ENCODE measurements at regions not wholly inside any gene's neighbourhood (a gene's known extent, or its start where the extent isn't known, plus 50 kb on each side); places are given as distances from the start of the nearest gene placed in this dataset.

DNA sequence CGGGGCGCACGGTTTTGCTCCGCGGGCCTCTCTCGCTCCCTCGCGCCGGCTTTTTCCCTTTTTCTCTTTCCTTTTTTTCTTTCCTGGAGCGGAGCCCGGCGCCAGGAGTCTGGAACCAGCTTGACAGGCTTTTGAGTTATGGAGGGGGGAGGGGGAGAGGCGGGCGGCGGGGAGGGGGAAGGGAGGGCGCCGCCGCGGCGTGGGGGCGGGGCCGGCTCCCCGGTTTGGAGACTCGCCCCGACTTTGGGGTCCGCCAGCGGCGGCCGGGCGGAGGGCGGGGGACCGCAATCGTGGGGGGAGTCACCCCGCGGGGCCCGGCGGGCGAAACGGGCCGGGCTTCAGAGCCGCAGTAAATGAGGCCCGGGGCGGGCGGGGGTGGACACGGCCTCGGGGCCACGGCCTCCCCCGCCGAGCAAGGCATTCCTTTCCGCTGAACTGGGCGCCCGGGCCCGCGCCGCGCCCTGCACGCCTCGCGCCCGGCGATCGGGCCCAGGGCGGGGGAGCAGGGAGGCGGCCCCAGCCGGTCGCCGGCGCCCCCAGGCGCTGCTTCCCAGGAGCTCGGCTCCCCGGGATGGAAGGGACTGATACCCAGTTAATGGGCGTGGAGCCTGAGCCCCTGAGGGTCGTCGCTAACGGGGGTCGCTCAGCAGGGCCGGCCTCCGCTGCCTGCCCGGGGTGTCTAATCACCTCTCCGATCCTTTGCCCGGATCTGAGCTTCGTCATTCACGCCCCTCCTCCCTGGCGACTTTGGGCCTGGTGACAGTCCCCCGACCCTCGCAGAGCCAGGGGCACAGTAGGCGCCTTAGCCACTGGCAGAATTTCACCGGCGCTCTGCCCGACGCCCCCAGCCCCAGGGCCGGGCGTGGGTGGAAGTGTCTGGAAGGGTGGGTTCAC is 138.1 kb downstream of the C9orf50 start:
- Histone ChIP-seq H3K4me3 (ENCODE audit: insufficient read depth, low read depth, low read length, poor library complexity, severe bottlenecking) (peak overlapping the region; percentile 44), H3K9me3 (ENCODE audit: control insufficient read depth, low read length) (no peaks in the 10 kb centered on the region), H3K27me3 (replicated peaks; ENCODE audit: control insufficient read depth, insufficient read depth, low read length, poor library complexity, severe bottlenecking) (no peaks in the 10 kb centered on the region), H3K36me3 (ENCODE audit: control insufficient read depth, insufficient read depth, low read length) (no peaks in the 10 kb centered on the region), H3K27ac (ENCODE audit: insufficient read depth, low read length, poor library complexity, severe bottlenecking) (peak overlapping the region; percentile 72), H3K4me1 (ENCODE audit: control insufficient read depth, insufficient read depth, low read length, poor library complexity, severe bottlenecking) (peaks cover 32% of the 10 kb centered on the region)
- no peak for DNase-seq

DNA sequence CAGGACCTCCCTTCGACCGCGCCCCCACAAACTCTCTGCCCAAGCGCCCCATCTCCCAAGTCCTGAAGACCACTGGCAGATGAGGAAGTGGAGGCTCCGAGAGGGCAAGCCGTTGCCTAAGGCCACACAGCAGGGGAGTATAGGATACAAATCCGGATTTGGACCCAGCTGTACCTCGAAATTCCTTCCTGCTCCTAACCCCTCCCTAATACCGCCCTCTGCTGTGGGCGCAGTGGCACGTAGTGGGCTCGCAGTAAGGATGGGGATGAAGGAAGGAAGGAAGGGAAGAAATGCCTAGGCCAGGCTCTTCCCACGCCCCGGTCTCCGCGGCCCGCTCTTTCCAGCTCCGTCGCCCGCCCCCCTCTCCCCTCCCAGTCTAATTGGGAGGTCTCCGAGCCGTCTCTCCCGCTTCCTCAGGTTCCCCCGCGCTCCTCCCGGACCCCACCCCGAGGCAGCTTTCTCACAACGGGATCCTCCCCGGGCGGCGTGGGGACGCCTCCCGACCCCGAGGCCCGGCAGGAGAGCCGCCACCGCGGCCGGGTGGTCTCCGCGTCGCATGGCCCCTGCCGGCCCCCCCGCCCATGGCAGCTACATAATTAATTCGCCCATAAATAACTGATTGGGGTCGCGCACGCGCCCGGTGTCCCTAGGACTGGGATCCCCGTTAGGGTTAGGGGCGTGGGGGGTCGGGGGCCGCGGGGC is 138.9 kb downstream of the C9orf50 start:
- H3K4me1 ChIP-seq (ENCODE audit: control insufficient read depth, insufficient read depth, low read length, poor library complexity, severe bottlenecking), result peaks cover 24% of the 10 kb centered on the region
- peak overlapping the region; percentile 44 for H3K4me3 ChIP-seq (ENCODE audit: insufficient read depth, low read depth, low read length, poor library complexity, severe bottlenecking)
- DNase-seq, result no peak
- no peak overlapping the region for H3K27ac ChIP-seq (ENCODE audit: insufficient read depth, low read length, poor library complexity, severe bottlenecking)
- no peaks in the 10 kb centered on the region for H3K36me3 ChIP-seq (ENCODE audit: control insufficient read depth, insufficient read depth, low read length)
- H3K9me3 ChIP-seq (ENCODE audit: control insufficient read depth, low read length), result no peaks in the 10 kb centered on the region
- H3K27me3 ChIP-seq (replicated peaks; ENCODE audit: control insufficient read depth, insufficient read depth, low read length, poor library complexity, severe bottlenecking), result no peaks in the 10 kb centered on the region

DNA sequence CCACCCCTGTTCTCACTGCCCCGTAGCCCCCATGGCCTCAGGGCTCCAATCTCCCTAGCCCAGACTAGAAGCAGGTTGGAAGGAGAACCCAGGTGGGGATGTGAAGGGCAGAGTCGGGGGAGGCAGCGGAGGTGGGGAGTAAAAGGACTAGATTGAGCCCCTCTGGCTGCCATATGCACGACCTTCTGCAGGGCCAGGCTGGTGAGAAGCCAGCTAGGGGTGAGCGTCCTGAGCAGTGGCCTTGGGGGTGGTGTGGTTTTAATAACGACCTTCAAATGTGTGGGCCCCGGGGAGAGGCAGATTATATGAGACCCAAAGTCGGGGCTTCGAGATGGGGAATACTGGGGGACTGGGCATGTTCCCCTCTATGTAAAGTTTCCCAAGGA is 139.5 kb downstream of the C9orf50 start:
- no peak overlapping the region for H3K4me3 ChIP-seq (ENCODE audit: insufficient read depth, low read depth, low read length, poor library complexity, severe bottlenecking)
- H3K4me1 ChIP-seq (ENCODE audit: control insufficient read depth, insufficient read depth, low read length, poor library complexity, severe bottlenecking), result peaks cover 20% of the 10 kb centered on the region
- H3K27me3 ChIP-seq (replicated peaks; ENCODE audit: control insufficient read depth, insufficient read depth, low read length, poor library complexity, severe bottlenecking), result no peaks in the 10 kb centered on the region
- no peak overlapping the region for H3K27ac ChIP-seq (ENCODE audit: insufficient read depth, low read length, poor library complexity, severe bottlenecking)
- H3K36me3 ChIP-seq (ENCODE audit: control insufficient read depth, insufficient read depth, low read length), result no peaks in the 10 kb centered on the region
- H3K9me3 ChIP-seq (ENCODE audit: control insufficient read depth, low read length), result no peaks in the 10 kb centered on the region
- DNase-seq, result no peak

DNA sequence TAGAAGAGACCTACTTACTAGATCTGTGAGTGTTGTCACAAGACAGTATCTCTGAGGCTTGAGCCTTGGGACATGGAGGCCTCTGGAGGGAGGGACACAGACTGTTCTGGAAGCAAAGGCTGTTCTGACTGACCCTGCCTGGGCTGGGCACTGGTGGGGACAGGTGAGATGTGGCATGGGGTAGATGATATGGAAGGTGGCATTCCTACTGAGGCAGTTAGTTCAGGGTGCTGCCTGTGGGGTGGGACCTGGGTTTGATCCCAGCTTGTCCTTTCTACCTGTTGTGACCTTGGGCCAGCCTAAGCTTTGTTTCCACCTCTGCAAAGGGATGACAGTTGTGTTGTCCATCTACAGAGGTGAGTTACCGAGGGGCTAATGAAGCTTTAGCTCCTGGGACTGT is 140.2 kb downstream of the C9orf50 start:
- Histone ChIP-seq H3K27ac (ENCODE audit: insufficient read depth, low read length, poor library complexity, severe bottlenecking) (no peak overlapping the region), H3K4me1 (ENCODE audit: control insufficient read depth, insufficient read depth, low read length, poor library complexity, severe bottlenecking) (peaks cover 20% of the 10 kb centered on the region)

DNA sequence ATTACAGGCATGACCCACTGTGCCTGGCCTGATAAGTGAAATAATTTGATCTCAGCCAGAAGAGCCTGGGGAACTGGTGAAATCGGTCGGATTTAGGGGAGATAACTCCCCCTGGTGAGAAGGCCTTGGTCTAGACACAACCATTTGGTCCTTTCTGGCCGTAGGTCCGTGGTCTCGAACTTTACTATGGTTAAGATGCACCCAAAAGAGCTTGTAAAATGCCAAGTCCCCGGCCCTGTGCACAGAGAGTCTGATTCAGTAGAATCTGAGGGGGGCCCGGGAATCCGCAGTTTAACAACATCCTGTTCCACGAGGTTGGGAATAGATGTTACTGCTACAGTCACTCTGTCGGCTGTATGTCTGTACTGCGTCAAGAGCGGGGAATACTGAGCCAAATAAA is 140.7 kb downstream of the C9orf50 start:
- Histone ChIP-seq H3K4me3 (ENCODE audit: insufficient read depth, low read depth, low read length, poor library complexity, severe bottlenecking) (no peak overlapping the region), H3K27me3 (replicated peaks; ENCODE audit: control insufficient read depth, insufficient read depth, low read length, poor library complexity, severe bottlenecking) (no peaks in the 10 kb centered on the region), H3K4me1 (ENCODE audit: control insufficient read depth, insufficient read depth, low read length, poor library complexity, severe bottlenecking) (peaks cover 20% of the 10 kb centered on the region), H3K27ac (ENCODE audit: insufficient read depth, low read length, poor library complexity, severe bottlenecking) (no peak overlapping the region), H3K36me3 (ENCODE audit: control insufficient read depth, insufficient read depth, low read length) (no peaks in the 10 kb centered on the region), H3K9me3 (ENCODE audit: control insufficient read depth, low read length) (no peaks in the 10 kb centered on the region)
- DNase-seq, result no peak

More for the DNA sequence above, 140.2 kb downstream of the C9orf50 start:
- no peak overlapping the region for H3K4me3 ChIP-seq (ENCODE audit: insufficient read depth, low read depth, low read length, poor library complexity, severe bottlenecking)
- no peak for DNase-seq
- H3K36me3 ChIP-seq (ENCODE audit: control insufficient read depth, insufficient read depth, low read length), result no peaks in the 10 kb centered on the region
- no peaks in the 10 kb centered on the region for H3K9me3 ChIP-seq (ENCODE audit: control insufficient read depth, low read length)
- no peaks in the 10 kb centered on the region for H3K27me3 ChIP-seq (replicated peaks; ENCODE audit: control insufficient read depth, insufficient read depth, low read length, poor library complexity, severe bottlenecking)

DNA sequence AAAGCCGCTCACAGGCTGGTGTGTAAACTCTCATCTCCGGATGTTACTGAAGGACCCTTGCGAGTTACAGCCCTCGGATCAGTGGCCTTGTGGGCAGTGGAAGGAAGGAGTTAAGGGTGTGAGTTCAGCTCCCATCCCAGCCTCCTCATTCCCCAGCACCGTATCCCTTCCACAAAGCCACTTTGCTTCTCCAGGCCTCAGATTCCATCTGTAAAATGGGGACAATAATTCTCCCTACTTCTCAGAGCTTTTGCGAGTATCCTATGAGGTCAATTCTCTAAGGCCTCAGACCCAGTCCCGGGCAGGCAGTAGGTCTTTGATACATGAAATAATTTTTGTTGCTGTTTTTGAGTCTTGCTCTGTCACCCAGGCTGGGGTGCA is 141.3 kb downstream of the C9orf50 start:
- no peak overlapping the region for H3K27ac ChIP-seq (ENCODE audit: insufficient read depth, low read length, poor library complexity, severe bottlenecking)
- peaks cover 20% of the 10 kb centered on the region for H3K4me1 ChIP-seq (ENCODE audit: control insufficient read depth, insufficient read depth, low read length, poor library complexity, severe bottlenecking)
- no peaks in the 10 kb centered on the region for H3K9me3 ChIP-seq (ENCODE audit: control insufficient read depth, low read length)
- no peaks in the 10 kb centered on the region for H3K27me3 ChIP-seq (replicated peaks; ENCODE audit: control insufficient read depth, insufficient read depth, low read length, poor library complexity, severe bottlenecking)
- DNase-seq, result no peak
- H3K4me3 ChIP-seq (ENCODE audit: insufficient read depth, low read depth, low read length, poor library complexity, severe bottlenecking), result no peak overlapping the region
- no peaks in the 10 kb centered on the region for H3K36me3 ChIP-seq (ENCODE audit: control insufficient read depth, insufficient read depth, low read length)

DNA sequence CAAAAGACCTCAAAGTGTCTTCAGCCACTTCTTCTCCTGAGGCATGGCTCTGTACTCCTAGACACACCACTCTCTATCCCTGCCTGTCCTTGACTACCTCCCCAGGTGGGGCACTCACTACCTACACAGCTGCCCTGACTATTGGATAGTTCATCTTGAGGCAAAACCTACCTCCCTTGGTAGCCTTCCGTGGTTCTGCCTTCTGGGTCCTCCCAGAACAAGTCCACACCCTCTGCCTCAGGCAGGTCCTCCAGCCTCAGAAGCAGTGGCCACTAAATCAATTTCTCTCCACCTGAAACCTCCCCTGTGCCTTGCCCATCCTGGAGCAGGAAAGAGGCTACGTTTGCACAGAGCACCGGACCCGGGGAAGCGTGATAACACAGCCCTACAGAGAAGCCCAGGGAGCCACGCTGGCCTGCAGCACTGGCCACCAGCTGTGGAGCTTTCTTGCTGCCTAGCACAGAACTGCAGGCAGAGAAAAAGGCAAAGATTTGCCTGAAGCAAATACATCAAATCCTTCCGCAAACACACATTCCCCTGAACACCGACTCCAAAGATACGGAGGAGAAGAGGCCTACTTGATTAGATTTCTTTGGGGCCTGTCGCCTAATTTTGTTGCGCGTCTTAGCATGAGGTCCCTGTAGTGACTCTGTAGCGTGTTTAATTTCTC is 141.8 kb downstream of the C9orf50 start:
- no peak overlapping the region for H3K4me3 ChIP-seq (ENCODE audit: insufficient read depth, low read depth, low read length, poor library complexity, severe bottlenecking)
- H3K27ac ChIP-seq (ENCODE audit: insufficient read depth, low read length, poor library complexity, severe bottlenecking), result no peak overlapping the region
- H3K36me3 ChIP-seq (ENCODE audit: control insufficient read depth, insufficient read depth, low read length), result no peaks in the 10 kb centered on the region
- H3K4me1 ChIP-seq (ENCODE audit: control insufficient read depth, insufficient read depth, low read length, poor library complexity, severe bottlenecking), result peaks cover 16% of the 10 kb centered on the region
- H3K27me3 ChIP-seq (replicated peaks; ENCODE audit: control insufficient read depth, insufficient read depth, low read length, poor library complexity, severe bottlenecking), result no peaks in the 10 kb centered on the region
- no peaks in the 10 kb centered on the region for H3K9me3 ChIP-seq (ENCODE audit: control insufficient read depth, low read length)
- no peak for DNase-seq

DNA sequence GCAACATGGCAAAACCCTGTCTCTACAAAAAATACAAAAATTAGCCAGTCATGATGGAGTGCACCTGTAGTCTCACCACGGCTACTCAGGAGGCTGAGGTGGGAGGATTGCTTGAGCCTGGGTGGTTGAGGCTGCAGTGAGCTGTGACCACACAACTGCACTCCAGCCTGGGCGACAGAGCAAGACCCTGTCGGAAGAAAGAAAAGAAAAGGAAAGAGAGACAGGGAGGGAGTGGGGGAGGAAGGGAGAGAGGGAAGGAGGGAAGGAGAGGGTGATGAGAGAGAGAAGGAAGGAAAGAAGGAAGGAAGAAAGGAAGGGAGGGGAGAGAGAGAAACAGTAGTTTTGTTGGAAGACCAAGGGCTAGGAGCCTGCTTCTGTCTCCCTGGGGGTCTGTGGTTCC is 142.4 kb downstream of the C9orf50 start:
- H3K4me3 ChIP-seq (ENCODE audit: insufficient read depth, low read depth, low read length, poor library complexity, severe bottlenecking), result no peak overlapping the region
- no peak overlapping the region for H3K27ac ChIP-seq (ENCODE audit: insufficient read depth, low read length, poor library complexity, severe bottlenecking)
- no peaks in the 10 kb centered on the region for H3K9me3 ChIP-seq (ENCODE audit: control insufficient read depth, low read length)
- peaks cover 9% of the 10 kb centered on the region for H3K4me1 ChIP-seq (ENCODE audit: control insufficient read depth, insufficient read depth, low read length, poor library complexity, severe bottlenecking)
- H3K27me3 ChIP-seq (replicated peaks; ENCODE audit: control insufficient read depth, insufficient read depth, low read length, poor library complexity, severe bottlenecking), result no peaks in the 10 kb centered on the region
- no peaks in the 10 kb centered on the region for H3K36me3 ChIP-seq (ENCODE audit: control insufficient read depth, insufficient read depth, low read length)
- DNase-seq, result no peak

DNA sequence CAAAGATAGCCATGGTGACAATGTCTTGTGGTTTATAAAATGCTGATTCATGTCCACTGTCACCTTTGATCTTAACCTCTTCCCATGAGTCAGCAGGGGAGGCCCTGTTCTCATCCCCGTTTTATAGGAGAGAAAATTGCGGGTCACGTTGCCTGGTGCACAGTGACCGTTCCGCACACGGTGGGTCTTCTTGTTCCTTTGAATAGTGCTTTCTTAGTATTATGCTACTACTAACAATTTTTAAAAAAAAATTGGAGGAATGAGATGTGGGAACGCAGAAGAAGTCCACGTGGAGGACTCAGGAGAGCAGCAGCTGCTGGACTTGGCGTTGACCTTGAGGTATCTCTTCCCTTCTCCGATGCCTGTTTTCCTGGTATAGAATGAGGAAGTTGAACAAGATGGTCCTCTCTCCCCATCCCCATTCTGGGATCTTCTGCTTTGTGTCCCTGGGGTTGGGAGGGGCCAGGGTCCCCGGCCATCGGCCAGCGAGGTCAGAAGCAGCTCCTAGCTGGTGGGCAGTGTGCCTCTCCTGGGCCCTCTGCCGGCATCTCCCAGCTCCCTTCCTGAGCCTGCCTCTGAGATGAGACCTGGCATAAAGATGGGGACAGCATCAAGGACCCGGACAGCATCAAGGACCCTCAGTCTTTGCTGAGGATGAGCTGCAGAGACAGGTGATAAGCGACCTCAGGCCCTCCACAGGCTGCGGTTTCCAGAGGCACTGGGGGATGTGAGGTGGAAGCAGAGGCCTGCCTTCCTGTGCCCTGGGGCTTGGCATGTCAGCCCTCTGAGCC is 143.9 kb downstream of the C9orf50 start:
- H3K36me3 ChIP-seq (ENCODE audit: control insufficient read depth, insufficient read depth, low read length), result no peaks in the 10 kb centered on the region
- H3K4me3 ChIP-seq (ENCODE audit: insufficient read depth, low read depth, low read length, poor library complexity, severe bottlenecking), result no peak overlapping the region
- no peaks in the 10 kb centered on the region for H3K27me3 ChIP-seq (replicated peaks; ENCODE audit: control insufficient read depth, insufficient read depth, low read length, poor library complexity, severe bottlenecking)
- no peaks in the 10 kb centered on the region for H3K9me3 ChIP-seq (ENCODE audit: control insufficient read depth, low read length)
- peaks cover under 1% of the 10 kb centered on the region for H3K4me1 ChIP-seq (ENCODE audit: control insufficient read depth, insufficient read depth, low read length, poor library complexity, severe bottlenecking)
- no peak overlapping the region for H3K27ac ChIP-seq (ENCODE audit: insufficient read depth, low read length, poor library complexity, severe bottlenecking)
- DNase-seq, result no peak
